SW480 (cell line): ENCODE measurements at regions not wholly inside any gene's neighbourhood (a gene's known extent, or its start where the extent isn't known, plus 50 kb on each side); places are given as distances from the start of the nearest gene placed in this dataset.
A peak's percentile ranks its signal among the peaks of the same experiment; 100 is the strongest.

ENCODE experiments used
- DNase-seq: peaks from one replicate; pipeline ENCODE4 v3.0.0-alpha.2; 2016; ENCODE audit warnings: low spot score

DNA sequence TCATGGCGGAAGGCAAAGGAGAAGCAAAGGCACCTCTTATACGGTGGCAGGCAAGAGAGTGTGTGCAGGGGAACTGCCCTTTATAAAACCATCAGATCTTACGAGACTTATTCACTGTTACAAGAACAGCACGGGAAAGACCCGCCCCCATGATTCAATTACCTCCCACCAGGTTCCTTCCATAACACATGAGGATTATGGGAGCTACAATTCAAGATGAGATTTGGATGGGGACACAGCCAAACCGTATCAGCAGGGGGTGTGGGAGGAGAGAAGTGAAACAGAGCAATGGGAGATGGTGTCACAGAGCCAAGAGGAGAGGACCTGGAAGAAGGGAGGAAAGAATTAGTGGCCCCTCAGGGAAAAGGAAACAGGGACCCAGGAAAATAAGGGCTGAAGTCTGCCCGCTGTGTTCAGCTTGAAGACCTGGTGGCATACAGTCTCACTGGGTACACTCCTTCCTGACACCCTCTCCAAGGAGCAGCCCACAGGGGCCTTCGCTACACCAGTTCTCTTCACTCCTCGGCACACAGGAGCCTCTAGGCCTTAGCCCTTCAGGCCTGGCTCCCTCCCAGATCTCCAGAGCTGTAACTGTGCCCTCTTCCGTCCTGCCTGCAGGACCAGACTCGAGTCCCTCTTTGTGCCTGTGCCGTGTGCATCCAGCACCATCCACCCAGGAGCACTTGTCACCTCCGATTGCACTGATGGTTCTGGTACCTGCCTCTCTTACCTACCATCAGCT, 262.1 kb downstream of the EIPR1 start:
- DNase-seq: no peak

DNA sequence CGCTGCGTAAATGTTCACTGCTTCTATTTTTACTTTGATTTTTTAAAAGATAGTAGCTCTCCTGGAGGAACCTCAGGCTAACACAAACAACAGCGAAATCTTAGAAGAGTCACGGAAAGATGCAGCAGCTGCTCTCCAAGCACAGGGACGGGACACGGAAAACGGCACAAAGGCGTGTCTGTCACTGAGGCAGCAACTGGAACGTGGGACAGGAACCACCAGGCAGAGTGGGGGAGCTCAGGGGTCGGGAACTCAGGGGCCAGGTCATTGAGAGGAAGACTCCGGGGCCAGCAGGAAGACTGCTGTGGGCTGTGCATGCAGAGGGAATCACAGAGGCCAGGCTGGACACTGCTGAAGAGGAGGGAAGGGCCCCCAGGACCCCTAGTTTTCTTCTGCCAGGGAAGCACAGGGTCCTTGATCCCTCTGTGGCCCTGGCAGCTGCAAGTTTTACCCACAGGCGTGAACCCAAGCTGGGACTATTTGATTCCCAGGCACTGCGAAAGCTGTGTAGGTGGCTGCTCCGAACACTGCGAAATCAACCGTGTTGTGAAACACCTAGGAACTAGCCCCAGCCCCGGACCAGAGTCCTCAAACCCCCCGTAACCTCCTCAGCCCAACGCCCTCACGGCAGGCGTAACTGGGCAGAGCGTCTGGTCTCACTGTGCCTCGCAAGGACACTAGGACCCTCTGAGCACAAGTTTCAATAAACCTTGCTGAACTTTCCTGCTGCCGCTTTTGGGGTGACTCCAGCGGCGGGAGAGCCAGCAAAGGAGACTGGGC, 263.0 kb downstream of the EIPR1 start:
- no peak for DNase-seq

DNA sequence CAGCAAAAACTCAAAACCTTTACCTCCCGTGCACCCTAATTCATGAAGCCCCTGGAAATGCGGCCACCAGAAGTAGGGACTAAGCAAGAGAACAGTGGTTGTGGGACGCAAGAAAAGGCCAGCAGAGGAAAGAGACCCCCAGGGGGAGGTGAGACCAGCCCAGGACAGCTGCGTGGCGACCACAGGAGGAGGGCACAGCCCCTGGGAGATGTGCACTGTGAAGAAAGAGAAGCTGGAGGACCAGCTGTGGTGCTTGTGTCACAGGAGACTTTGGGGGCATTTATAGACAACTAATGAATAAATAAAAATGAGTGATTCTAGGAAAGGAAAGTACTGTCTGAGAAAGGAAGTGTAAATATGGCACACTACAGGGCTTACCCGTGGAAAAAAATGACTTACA, 263.8 kb downstream of the EIPR1 start:
- no peak for DNase-seq

DNA sequence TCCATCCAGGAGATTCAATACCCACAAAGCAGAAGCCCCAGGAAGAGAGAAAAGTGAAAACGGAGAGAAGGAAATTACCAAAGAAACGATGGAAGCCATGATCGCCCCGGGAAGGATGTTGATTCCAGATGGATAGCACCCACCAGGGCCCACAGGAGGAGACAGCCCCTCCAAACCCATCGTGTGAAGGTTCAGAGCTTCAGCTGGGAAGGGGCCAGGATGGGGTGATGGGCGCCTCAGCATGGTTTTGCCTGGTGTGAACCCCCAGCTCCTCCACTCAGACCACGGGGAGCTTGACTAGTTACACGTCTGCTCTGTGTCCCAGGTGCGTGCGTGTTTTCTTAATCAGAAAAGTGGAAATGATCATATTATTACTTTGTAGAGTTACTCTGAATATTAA, 264.5 kb downstream of the EIPR1 start:
- DNase-seq: no peak

GRCh38 chr2:3112553-3112952, 265.1 kb downstream of the EIPR1 start:
- no peak for DNase-seq

- DNase-seq: no peak
These were observed 265.5 kb downstream of the EIPR1 start for GRCh38 chr2:3112131-3112530.

GRCh38 chr2:3110994-3111666, 266.5 kb downstream of the EIPR1 start:
- no peak for DNase-seq

- DNase-seq: no peak
These were observed 267.1 kb downstream of the EIPR1 start for GRCh38 chr2:3110555-3110954.

- no peak for DNase-seq
These were observed 268.6 kb downstream of the EIPR1 start for GRCh38 chr2:3108710-3109702.

- DNase-seq: no peak
These were observed 269.5 kb downstream of the EIPR1 start for GRCh38 chr2:3108105-3108504.

- DNase-seq: no peak
These were observed 270.1 kb downstream of the EIPR1 start for GRCh38 chr2:3107567-3107966.

DNA sequence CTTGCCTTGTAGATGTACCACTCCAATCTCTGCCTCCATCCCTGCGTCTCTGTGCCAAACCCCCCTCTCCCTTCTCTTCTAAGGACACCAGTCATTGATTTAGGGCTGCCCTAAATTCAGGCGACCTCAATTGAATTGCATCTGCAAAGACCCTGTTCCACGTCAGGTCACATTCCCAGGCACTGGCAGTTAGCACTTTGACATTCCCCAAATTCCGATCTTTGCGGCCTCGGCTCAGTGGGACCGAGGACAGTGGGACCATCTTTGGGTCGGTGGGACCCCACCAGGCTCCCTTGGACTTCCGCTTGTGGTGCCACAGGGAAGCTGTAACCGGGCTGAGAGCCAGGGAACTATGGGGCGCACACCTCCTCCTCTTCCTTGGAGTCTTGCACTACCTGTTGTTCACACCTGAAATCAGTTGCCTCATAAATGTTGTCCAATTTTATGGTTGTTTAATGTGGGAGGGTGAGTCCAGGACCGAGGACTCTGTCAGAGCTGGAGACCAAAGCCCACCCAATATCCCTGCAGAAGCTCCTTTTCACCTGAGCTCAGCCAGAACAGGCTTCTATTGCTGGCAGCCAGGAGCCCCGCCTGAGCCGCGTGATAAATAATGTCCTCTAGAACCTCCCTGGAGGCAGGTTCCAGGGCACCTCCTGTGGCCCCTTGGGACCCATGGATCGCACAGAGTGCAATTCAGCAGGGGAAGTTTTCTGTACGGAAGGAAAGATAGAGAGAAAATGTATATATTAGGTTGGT, 271.6 kb downstream of the EIPR1 start:
- no peak for DNase-seq

DNA sequence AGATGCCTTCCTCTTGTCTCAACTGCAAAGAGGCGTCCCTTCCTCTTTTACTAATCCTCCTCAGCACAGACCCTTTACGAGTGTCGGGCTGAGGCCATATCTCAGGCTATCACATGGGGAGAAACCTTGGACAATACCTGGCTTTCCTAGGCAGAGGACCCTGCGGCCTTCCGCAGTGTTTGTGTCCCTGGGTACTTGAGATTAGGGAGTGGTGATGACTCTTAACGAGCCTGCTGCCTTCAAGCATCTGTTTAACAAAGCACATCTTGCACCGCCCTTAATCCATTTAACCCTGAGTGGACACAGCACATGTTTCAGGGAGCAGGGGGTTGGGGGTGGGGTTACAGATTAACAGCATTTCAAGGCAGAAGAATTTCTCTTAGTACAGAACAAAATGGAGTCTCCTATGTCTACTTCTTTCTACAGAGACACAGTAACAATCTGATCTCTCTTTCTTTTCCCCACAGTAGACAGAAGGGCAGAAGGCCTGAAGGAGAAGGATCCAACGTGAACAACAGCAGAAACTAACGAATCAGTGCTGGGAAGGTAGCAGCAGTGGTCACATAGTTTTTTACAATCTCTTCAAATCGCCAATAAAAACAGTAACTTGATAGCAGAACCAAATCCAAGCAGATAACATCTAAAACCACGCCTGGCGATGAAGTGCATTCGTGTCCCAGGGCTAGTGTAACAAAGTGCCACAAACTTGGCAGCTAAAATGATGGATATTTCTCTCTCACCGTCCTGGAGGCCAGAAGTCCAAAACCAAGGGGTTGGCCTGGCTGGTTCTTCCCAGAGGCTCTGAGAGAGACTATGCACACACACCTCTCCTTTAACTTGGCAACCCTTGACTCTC, 272.4 kb downstream of the EIPR1 start:
- DNase-seq: peak; percentile 8

DNA sequence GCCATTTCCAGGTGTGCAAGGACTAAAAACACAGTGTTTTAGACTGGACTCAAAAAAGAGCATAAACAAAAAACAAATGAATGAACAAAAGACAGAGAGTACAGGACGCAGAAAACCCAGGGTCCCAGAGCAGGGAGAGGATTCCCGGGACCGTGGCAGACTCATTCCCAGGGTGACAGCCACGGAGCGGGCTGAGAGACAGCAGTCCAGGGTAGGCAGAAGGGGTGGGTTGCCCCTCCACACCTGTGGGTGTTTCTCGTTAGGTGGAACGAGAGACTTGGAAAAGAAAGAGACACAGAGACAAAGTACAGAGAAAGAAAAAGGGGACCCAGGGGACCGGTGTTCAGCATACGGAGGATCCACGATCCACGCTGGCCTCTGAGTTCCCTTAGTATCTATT, 273.4 kb downstream of the EIPR1 start:
- no peak for DNase-seq

GRCh38 chr2:3102922-3103569, 274.6 kb downstream of the EIPR1 start:
- no peak for DNase-seq

GRCh38 chr2:3102081-3102921, 275.3 kb downstream of the EIPR1 start:
- no peak for DNase-seq

GRCh38 chr2:3101016-3101942, 276.3 kb downstream of the EIPR1 start:
- no peak for DNase-seq

GRCh38 chr2:3100386-3100785, 277.2 kb downstream of the EIPR1 start:
- no peak for DNase-seq
